ENCODE measurements at regions not wholly inside any gene's neighbourhood (a gene's known extent, or its start where the extent isn't known, plus 50 kb on each side); places are given as distances from the start of the nearest gene placed in this dataset.

GRCh38 chr9:2459756-2460155, 161.8 kb upstream of the VLDLR start:
- DNase-seq (no peak), ATAC-seq (replicated peaks in 1 of 4) (no peak)
- H3K9me3 ChIP-seq, result no peaks in the 10 kb centered on the region
- Mint-ChIP-seq H3K27ac (no peak overlapping the region), H3K4me3 (no peak overlapping the region), H3K4me1 (no peaks in the 10 kb centered on the region), H3K27me3 (peaks cover 2 to 11% of the 10 kb centered on the region in 2 donors), H3K9me3 (peaks cover 3 to 11% (median 5%) of the 10 kb centered on the region in 3 donors), H3K36me3 (no peaks in the 10 kb centered on the region)
- H3K27me3 ChIP-seq (replicated peaks in 1 of 2; ENCODE audit: control insufficient read depth in 2 of 2, extremely low read depth in 1 of 2, insufficient read depth in 2 of 2, low read length in 1 of 2), result no peaks in the 10 kb centered on the region
- POLR2A ChIA-PET, result no interaction called here
- no peak overlapping the region for H3K4me3 ChIP-seq (ENCODE audit: control insufficient read depth in 1 of 2, extremely low read depth in 1 of 2, low read length in 1 of 2)
- CTCF ChIA-PET, result no interaction called here
- no CpG with 5 or more reads among the region's 3 CpGs for WGBS (ENCODE audit: insufficient coverage)
- H3K36me3 ChIP-seq (ENCODE audit: control insufficient read depth in 2 of 2, extremely low read depth in 1 of 2, insufficient read depth in 1 of 2, low read length in 1 of 2), result no peaks in the 10 kb centered on the region
- no peaks in the 10 kb centered on the region for H3K4me1 ChIP-seq (ENCODE audit: control insufficient read depth in 1 of 2, extremely low read depth in 1 of 2, insufficient read depth in 2 of 2, low read length in 2 of 2)
- H3K27ac ChIP-seq (ENCODE audit: low read length), result no peak overlapping the region

GRCh38 chr9:2461892-2462291, 159.7 kb upstream of the VLDLR start:
- Mint-ChIP-seq H3K4me3 (no peak overlapping the region), H3K27ac (no peak overlapping the region), H3K27me3 (peaks cover 7 to 14% of the 10 kb centered on the region in 2 donors), H3K9me3 (peaks cover 3 to 12% (median 6%) of the 10 kb centered on the region in 3 donors), H3K4me1 (no peaks in the 10 kb centered on the region), H3K36me3 (no peaks in the 10 kb centered on the region)
- no peak for ATAC-seq (replicated peaks in 1 of 4)
- Histone ChIP-seq H3K36me3 (ENCODE audit: control insufficient read depth in 2 of 2, extremely low read depth in 1 of 2, insufficient read depth in 1 of 2, low read length in 1 of 2) (no peaks in the 10 kb centered on the region), H3K4me1 (ENCODE audit: control insufficient read depth in 1 of 2, extremely low read depth in 1 of 2, insufficient read depth in 2 of 2, low read length in 2 of 2) (no peaks in the 10 kb centered on the region), H3K9me3 (no peaks in the 10 kb centered on the region), H3K4me3 (ENCODE audit: control insufficient read depth in 1 of 2, extremely low read depth in 1 of 2, low read length in 1 of 2) (no peak overlapping the region), H3K27ac (ENCODE audit: low read length) (no peak overlapping the region), H3K27me3 (replicated peaks in 1 of 2; ENCODE audit: control insufficient read depth in 2 of 2, extremely low read depth in 1 of 2, insufficient read depth in 2 of 2, low read length in 1 of 2) (no peaks in the 10 kb centered on the region)
- DNase-seq, result no peak
- ChIA-PET POLR2A (no interaction called here), CTCF (no interaction called here)
- 100% methylated on average over 2 of the region's 5 CpGs for WGBS (ENCODE audit: insufficient coverage)

GRCh38 chr9:2464624-2465023, 157.0 kb upstream of the VLDLR start:
- WGBS (ENCODE audit: insufficient coverage), result 78% methylated on average over 1 of the region's 2 CpGs
- H3K4me1 ChIP-seq (ENCODE audit: control insufficient read depth in 1 of 2, extremely low read depth in 1 of 2, insufficient read depth in 2 of 2, low read length in 2 of 2), result no peaks in the 10 kb centered on the region
- no peaks in the 10 kb centered on the region for H3K27me3 ChIP-seq (replicated peaks in 1 of 2; ENCODE audit: control insufficient read depth in 2 of 2, extremely low read depth in 1 of 2, insufficient read depth in 2 of 2, low read length in 1 of 2)
- Mint-ChIP-seq H3K4me1 (no peaks in the 10 kb centered on the region), H3K27me3 (peaks cover 19 to 21% of the 10 kb centered on the region in 2 donors), H3K4me3 (no peak overlapping the region), H3K27ac (no peak overlapping the region), H3K9me3 (peaks cover 3 to 12% (median 6%) of the 10 kb centered on the region in 3 donors), H3K36me3 (no peaks in the 10 kb centered on the region)
- ChIA-PET POLR2A (interaction anchor here in 1 of 2 donors (0.7 kb wide), 1 partner anchor 48 kb away, joined by 7 read pairs; no protein-coding TSS in a partner anchor), CTCF (no interaction called here)
- H3K36me3 ChIP-seq (ENCODE audit: control insufficient read depth in 2 of 2, extremely low read depth in 1 of 2, insufficient read depth in 1 of 2, low read length in 1 of 2), result no peaks in the 10 kb centered on the region
- no peak for ATAC-seq (replicated peaks in 1 of 4)
- H3K9me3 ChIP-seq, result no peaks in the 10 kb centered on the region
- DNase-seq, result no peak
- H3K27ac ChIP-seq (ENCODE audit: low read length), result no peak overlapping the region
- H3K4me3 ChIP-seq (ENCODE audit: control insufficient read depth in 1 of 2, extremely low read depth in 1 of 2, low read length in 1 of 2), result no peak overlapping the region

- Mint-ChIP-seq H3K27me3 (peaks cover 19 to 21% of the 10 kb centered on the region in 2 donors), H3K36me3 (no peaks in the 10 kb centered on the region), H3K4me3 (no peak overlapping the region), H3K4me1 (no peaks in the 10 kb centered on the region), H3K9me3 (peaks cover 3 to 12% (median 6%) of the 10 kb centered on the region in 3 donors), H3K27ac (no peak overlapping the region)
- H3K27me3 ChIP-seq (replicated peaks in 1 of 2; ENCODE audit: control insufficient read depth in 2 of 2, extremely low read depth in 1 of 2, insufficient read depth in 2 of 2, low read length in 1 of 2), result no peaks in the 10 kb centered on the region
- POLR2A ChIA-PET, result interaction anchor here in 1 of 2 donors (0.7 kb wide), 1 partner anchor 49 kb away, joined by 7 read pairs; no protein-coding TSS in a partner anchor
- ATAC-seq (replicated peaks in 1 of 4), result no peak
- H3K4me1 ChIP-seq (ENCODE audit: control insufficient read depth in 1 of 2, extremely low read depth in 1 of 2, insufficient read depth in 2 of 2, low read length in 2 of 2), result no peaks in the 10 kb centered on the region
- no peak overlapping the region for H3K27ac ChIP-seq (ENCODE audit: low read length)
- H3K36me3 ChIP-seq (ENCODE audit: control insufficient read depth in 2 of 2, extremely low read depth in 1 of 2, insufficient read depth in 1 of 2, low read length in 1 of 2), result no peaks in the 10 kb centered on the region
- no peaks in the 10 kb centered on the region for H3K9me3 ChIP-seq
- no peak overlapping the region for H3K4me3 ChIP-seq (ENCODE audit: control insufficient read depth in 1 of 2, extremely low read depth in 1 of 2, low read length in 1 of 2)
- WGBS (ENCODE audit: insufficient coverage), result no CpG with 5 or more reads among the region's 2 CpGs
- no peak for DNase-seq
- CTCF ChIA-PET, result interaction anchor here in 1 of 2 donors (0.8 kb wide), 1 partner anchor 144 kb away, joined by 3 read pairs; no protein-coding TSS in a partner anchor
Observed at GRCh38 chr9:2465516-2465915, 156.1 kb upstream of the VLDLR start.

GRCh38 chr9:2465921-2466460, 155.6 kb upstream of the VLDLR start:
- no peak overlapping the region for H3K27ac ChIP-seq (ENCODE audit: low read length)
- no peak for DNase-seq
- no peak overlapping the region for H3K4me3 ChIP-seq (ENCODE audit: control insufficient read depth in 1 of 2, extremely low read depth in 1 of 2, low read length in 1 of 2)
- CTCF ChIA-PET, result interaction anchor here in 1 of 2 donors (0.8 kb wide), 1 partner anchor 144 kb away, joined by 3 read pairs; no protein-coding TSS in a partner anchor
- WGBS (ENCODE audit: insufficient coverage), result no CpG with 5 or more reads among the region's 1 CpG
- no peak for ATAC-seq (replicated peaks in 1 of 4)
- Mint-ChIP-seq H3K4me3 (no peak overlapping the region), H3K27me3 (peaks cover 19% of the 10 kb centered on the region in 2 donors), H3K27ac (no peak overlapping the region), H3K9me3 (peaks cover 3 to 11% (median 6%) of the 10 kb centered on the region in 3 donors), H3K36me3 (no peaks in the 10 kb centered on the region), H3K4me1 (no peaks in the 10 kb centered on the region)
- POLR2A ChIA-PET, result no interaction called here
- no peaks in the 10 kb centered on the region for H3K9me3 ChIP-seq
- no peaks in the 10 kb centered on the region for H3K36me3 ChIP-seq (ENCODE audit: control insufficient read depth in 2 of 2, extremely low read depth in 1 of 2, insufficient read depth in 1 of 2, low read length in 1 of 2)
- H3K4me1 ChIP-seq (ENCODE audit: control insufficient read depth in 1 of 2, extremely low read depth in 1 of 2, insufficient read depth in 2 of 2, low read length in 2 of 2), result no peaks in the 10 kb centered on the region
- H3K27me3 ChIP-seq (replicated peaks in 1 of 2; ENCODE audit: control insufficient read depth in 2 of 2, extremely low read depth in 1 of 2, insufficient read depth in 2 of 2, low read length in 1 of 2), result no peaks in the 10 kb centered on the region

- peaks cover 3 to 6% (median 4%) of the 10 kb centered on the region in 3 donors for H3K9me3 Mint-ChIP-seq
- DNase-seq, result no peak
- H3K9me3 ChIP-seq, result no peaks in the 10 kb centered on the region
- H3K4me1 ChIP-seq (ENCODE audit: control insufficient read depth in 1 of 2, extremely low read depth in 1 of 2, insufficient read depth in 2 of 2, low read length in 2 of 2), result no peaks in the 10 kb centered on the region
- H3K27ac Mint-ChIP-seq, result no peak overlapping the region
- H3K4me3 ChIP-seq (ENCODE audit: control insufficient read depth in 1 of 2, extremely low read depth in 1 of 2, low read length in 1 of 2), result no peak overlapping the region
- H3K27me3 Mint-ChIP-seq, result peaks cover 12 to 17% of the 10 kb centered on the region in 2 donors
- no peaks in the 10 kb centered on the region for H3K36me3 ChIP-seq (ENCODE audit: control insufficient read depth in 2 of 2, extremely low read depth in 1 of 2, insufficient read depth in 1 of 2, low read length in 1 of 2)
- H3K27me3 ChIP-seq (replicated peaks in 1 of 2; ENCODE audit: control insufficient read depth in 2 of 2, extremely low read depth in 1 of 2, insufficient read depth in 2 of 2, low read length in 1 of 2), result no peaks in the 10 kb centered on the region
- no CpG with 5 or more reads among the region's 6 CpGs for WGBS (ENCODE audit: insufficient coverage)
- no peak overlapping the region for H3K27ac ChIP-seq (ENCODE audit: low read length)
- no peak for ATAC-seq (replicated peaks in 1 of 4)
- no peaks in the 10 kb centered on the region for H3K36me3 Mint-ChIP-seq
- ChIA-PET CTCF (no interaction called here), POLR2A (no interaction called here)
- H3K4me1 Mint-ChIP-seq, result no peaks in the 10 kb centered on the region
- no peak overlapping the region for H3K4me3 Mint-ChIP-seq
Observed at GRCh38 chr9:2466703-2467102, 154.9 kb upstream of the VLDLR start.
